ENCODE measurements at regions not wholly inside any gene's neighbourhood (a gene's known extent, or its start where the extent isn't known, plus 50 kb on each side); places are given as distances from the start of the nearest gene placed in this dataset.

GRCh38 chr20:60913298-60913697 is 338.8 kb upstream of the CDH4 start:
- POLR2A ChIA-PET = no interaction called here
- BruUV-seq (replicated peaks) = no TSS peak

GRCh38 chr20:60921022-60921622 is 330.9 kb upstream of the CDH4 start:
- Histone ChIP-seq H2AFZ (ENCODE audit: low read length) (no peak overlapping the region), H3K9me3 (ENCODE audit: low read length) (no peaks in the 10 kb centered on the region), H4K20me1 (ENCODE audit: insufficient read depth, low read length) (no peaks in the 10 kb centered on the region), H3K4me3 (ENCODE audit: low read depth, low read length, poor library complexity, severe bottlenecking) (no peak overlapping the region), H3K4me2 (ENCODE audit: low read length) (no peak overlapping the region), H3K79me2 (ENCODE audit: insufficient read depth, low read depth, low read length) (no peaks in the 10 kb centered on the region), H3K9me2 (ENCODE audit: insufficient read depth, low read length) (no peaks in the 10 kb centered on the region), H3K27ac (ENCODE audit: low read depth, low read length, poor library complexity, severe bottlenecking) (no peak overlapping the region), H3K4me1 (ENCODE audit: insufficient read depth, low read length, poor library complexity, severe bottlenecking) (no peaks in the 10 kb centered on the region), H3K36me3 (ENCODE audit: insufficient read depth, low read length) (no peaks in the 10 kb centered on the region)
- DNase-seq (ENCODE audit: low spot score) = no peak
- BruUV-seq (replicated peaks) = no TSS peak
- POLR2A ChIA-PET = no interaction called here
- no peak for TF ChIP-seq EZH2phosphoT487 (IDR thresholded peaks at IDR 0.05; ENCODE audit: borderline replicate concordance, low read depth, low read length)
- no peak for TF ChIP-seq CTCF (conservative IDR thresholded peaks at IDR 0.05; ENCODE audit: low read length)
- CTCF ChIA-PET (ENCODE audit: unreplicated experiment) = no interaction called here
- intact Hi-C loops (cut with micrococcal nuclease; ENCODE audit: unreplicated experiment) = no loop called here

More at GRCh38 chr20:60913298-60913697, 338.8 kb upstream of the CDH4 start:
- DNase-seq (ENCODE audit: low spot score) = no peak
- H4K20me1 ChIP-seq (ENCODE audit: insufficient read depth, low read length) = no peaks in the 10 kb centered on the region
- no peak overlapping the region for H3K4me2 ChIP-seq (ENCODE audit: low read length)
- CTCF ChIA-PET (ENCODE audit: unreplicated experiment) = no interaction called here
- no peak overlapping the region for H3K4me3 ChIP-seq (ENCODE audit: low read depth, low read length, poor library complexity, severe bottlenecking)
- TF ChIP-seq EZH2phosphoT487 (IDR thresholded peaks at IDR 0.05; ENCODE audit: borderline replicate concordance, low read depth, low read length) = no peak
- no peaks in the 10 kb centered on the region for H3K9me2 ChIP-seq (ENCODE audit: insufficient read depth, low read length)
- no peak overlapping the region for H2AFZ ChIP-seq (ENCODE audit: low read length)
- H3K9me3 ChIP-seq (ENCODE audit: low read length) = no peaks in the 10 kb centered on the region
- no peak overlapping the region for H3K27ac ChIP-seq (ENCODE audit: low read depth, low read length, poor library complexity, severe bottlenecking)
- H3K4me1 ChIP-seq (ENCODE audit: insufficient read depth, low read length, poor library complexity, severe bottlenecking) = no peaks in the 10 kb centered on the region
- H3K79me2 ChIP-seq (ENCODE audit: insufficient read depth, low read depth, low read length) = no peaks in the 10 kb centered on the region
- intact Hi-C loops (cut with micrococcal nuclease; ENCODE audit: unreplicated experiment) = no loop called here
- no peaks in the 10 kb centered on the region for H3K36me3 ChIP-seq (ENCODE audit: insufficient read depth, low read length)

DNA sequence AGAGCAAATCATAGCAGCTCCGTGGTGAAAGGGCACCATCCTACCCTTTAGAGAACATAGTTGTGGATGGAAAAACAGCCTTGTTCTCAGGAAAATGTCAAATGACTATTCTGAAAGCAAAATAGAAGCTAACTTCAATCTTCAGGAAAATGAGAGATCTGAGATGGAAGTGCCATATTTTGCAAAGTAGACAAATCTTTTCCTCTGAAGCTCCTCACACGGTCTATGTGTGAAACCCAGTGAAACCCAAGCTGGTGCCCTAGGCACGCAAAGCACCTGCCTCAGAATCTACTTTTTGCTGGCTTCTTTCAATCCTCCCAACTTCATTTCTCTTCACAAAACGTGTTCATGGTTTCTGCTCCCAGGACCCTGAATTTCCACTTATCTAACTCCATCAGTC is 325.2 kb upstream of the CDH4 start:
- H3K4me2 ChIP-seq (ENCODE audit: low read length) = no peak overlapping the region
- POLR2A ChIA-PET = no interaction called here
- H3K27ac ChIP-seq (ENCODE audit: low read depth, low read length, poor library complexity, severe bottlenecking) = no peak overlapping the region
- H3K4me1 ChIP-seq (ENCODE audit: insufficient read depth, low read length, poor library complexity, severe bottlenecking) = no peaks in the 10 kb centered on the region
- CTCF ChIA-PET (ENCODE audit: unreplicated experiment) = no interaction called here
- no TSS peak for BruUV-seq (replicated peaks)
- DNase-seq (ENCODE audit: low spot score) = no peak
- H3K9me2 ChIP-seq (ENCODE audit: insufficient read depth, low read length) = no peaks in the 10 kb centered on the region
- intact Hi-C loops (cut with micrococcal nuclease; ENCODE audit: unreplicated experiment) = no loop called here
- no peaks in the 10 kb centered on the region for H3K79me2 ChIP-seq (ENCODE audit: insufficient read depth, low read depth, low read length)
- TF ChIP-seq CTCF (conservative IDR thresholded peaks at IDR 0.05; ENCODE audit: low read length) (no peak), EZH2phosphoT487 (IDR thresholded peaks at IDR 0.05; ENCODE audit: borderline replicate concordance, low read depth, low read length) (no peak)
- H3K9me3 ChIP-seq (ENCODE audit: low read length) = no peaks in the 10 kb centered on the region
- H3K36me3 ChIP-seq (ENCODE audit: insufficient read depth, low read length) = no peaks in the 10 kb centered on the region
- H4K20me1 ChIP-seq (ENCODE audit: insufficient read depth, low read length) = no peaks in the 10 kb centered on the region
- H3K4me3 ChIP-seq (ENCODE audit: low read depth, low read length, poor library complexity, severe bottlenecking) = no peak overlapping the region
- no peak overlapping the region for H2AFZ ChIP-seq (ENCODE audit: low read length)

Data from OCI-LY7 (cell line).